ENCODE measurements at regions not wholly inside any gene's neighbourhood (a gene's known extent, or its start where the extent isn't known, plus 50 kb on each side); places are given as distances from the start of the nearest gene placed in this dataset.

GRCh38 chr21:15494481-15494880, 235.3 kb upstream of the USP25 start:
- DNase-seq (ENCODE audit: low spot score) (no peak), ATAC-seq (no peak)
- no peak overlapping the region for H3K27ac ChIP-seq (ENCODE audit: low read depth)
- H3K4me3 Mint-ChIP-seq = no peak overlapping the region
- no peak overlapping the region for H2AFZ ChIP-seq
- H4K20me1 ChIP-seq (replicated peaks; ENCODE audit: insufficient read depth) = no peaks in the 10 kb centered on the region
- no peaks in the 10 kb centered on the region for H3K4me1 Mint-ChIP-seq
- H3K36me3 Mint-ChIP-seq (ENCODE audit: low read depth) = no peaks in the 10 kb centered on the region
- no peaks in the 10 kb centered on the region for H3K36me3 ChIP-seq (ENCODE audit: insufficient read depth)
- no peak for TF ChIP-seq STAT1 (IDR thresholded peaks at IDR 0.05; ENCODE audit: unreplicated experiment)
- no peak for TF ChIP-seq ZNF462 (CRISPR knock-in tag; IDR thresholded peaks at IDR 0.05)
- no peaks in the 10 kb centered on the region for H3K4me1 ChIP-seq (ENCODE audit: insufficient read depth)
- no peak overlapping the region for H3K27ac Mint-ChIP-seq
- no peaks in the 10 kb centered on the region for H3K27me3 ChIP-seq (ENCODE audit: insufficient read depth)
- no peaks in the 10 kb centered on the region for H3F3A ChIP-seq (replicated peaks; ENCODE audit: low read depth)
- H3K9me2 ChIP-seq (ENCODE audit: insufficient read depth) = peaks cover 7% of the 10 kb centered on the region; the same call in 1 of the 2 replicates
- no peak overlapping the region for H3K4me2 ChIP-seq
- no peaks in the 10 kb centered on the region for H3K27me3 Mint-ChIP-seq (ENCODE audit: insufficient read depth, low read depth, poor library complexity)
- H3K79me2 ChIP-seq (replicated peaks; ENCODE audit: insufficient read depth) = no peaks in the 10 kb centered on the region
- H3K9me3 Mint-ChIP-seq = no peaks in the 10 kb centered on the region
- no peak overlapping the region for H3K4me3 ChIP-seq

- ATAC-seq (no peak), DNase-seq (ENCODE audit: low spot score) (no peak)
- TF ChIP-seq ZNF462 (CRISPR knock-in tag; IDR thresholded peaks at IDR 0.05) (no peak), JUNB (IDR thresholded peaks at IDR 0.05; ENCODE audit: unreplicated experiment) (no peak), CTCF (conservative IDR thresholded peaks at IDR 0.05; ENCODE audit: low read depth in 2 of 2) (peak; percentile 16 to 31; a peak in 1 of 4 replicates)
- no peaks in the 10 kb centered on the region for H3K36me3 Mint-ChIP-seq (ENCODE audit: low read depth)
- no peaks in the 10 kb centered on the region for H3K27me3 Mint-ChIP-seq (ENCODE audit: insufficient read depth, low read depth, poor library complexity)
- Histone ChIP-seq H3K79me2 (replicated peaks; ENCODE audit: insufficient read depth) (no peaks in the 10 kb centered on the region), H2AFZ (no peak overlapping the region), H4K20me1 (replicated peaks; ENCODE audit: insufficient read depth) (no peaks in the 10 kb centered on the region), H3K4me2 (no peak overlapping the region), H3K4me1 (ENCODE audit: insufficient read depth) (no peaks in the 10 kb centered on the region), H3K9me2 (ENCODE audit: insufficient read depth) (no peaks in the 10 kb centered on the region; the same call in 1 of the 2 replicates), H3F3A (replicated peaks; ENCODE audit: low read depth) (no peaks in the 10 kb centered on the region), H3K36me3 (ENCODE audit: insufficient read depth) (no peaks in the 10 kb centered on the region), H3K4me3 (no peak overlapping the region), H3K27me3 (ENCODE audit: insufficient read depth) (no peaks in the 10 kb centered on the region), H3K27ac (ENCODE audit: low read depth) (no peak overlapping the region)
- H3K4me3 Mint-ChIP-seq = no peak overlapping the region
- H3K9me3 Mint-ChIP-seq = no peaks in the 10 kb centered on the region
- H3K27ac Mint-ChIP-seq = no peak overlapping the region
- H3K4me1 Mint-ChIP-seq = no peaks in the 10 kb centered on the region
These were observed 233.8 kb upstream of the USP25 start for GRCh38 chr21:15495965-15496364.

All from GM23338 (cell line).